ENCODE measurements at regions not wholly inside any gene's neighbourhood (a gene's known extent, or its start where the extent isn't known, plus 50 kb on each side); places are given as distances from the start of the nearest gene placed in this dataset.

DNA sequence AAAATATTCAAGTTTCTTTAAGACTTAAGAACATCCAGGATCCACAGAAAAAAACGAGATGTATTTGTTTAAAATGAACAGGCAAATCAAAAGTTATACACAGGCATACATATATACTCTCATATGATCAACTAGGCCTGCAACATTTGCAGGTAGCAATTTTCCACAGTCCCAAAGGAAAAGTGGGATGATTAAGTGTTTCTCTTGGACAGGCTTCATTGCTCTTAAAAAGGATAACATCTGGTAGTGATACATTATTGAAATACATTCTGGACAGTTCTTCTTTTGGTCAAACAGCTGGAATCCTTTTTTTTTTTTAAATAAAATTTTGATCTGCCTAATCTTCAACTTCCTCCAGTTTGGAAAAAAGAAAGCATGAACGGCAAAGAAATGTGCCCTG, 114.8 kb upstream of the TDRD3 start:
- DNase-seq (ENCODE audit: low read depth), result no peak
- H3K4me3 ChIP-seq (ENCODE audit: low read depth, low read length), result no peak overlapping the region
- TF ChIP-seq, protein P1, sequence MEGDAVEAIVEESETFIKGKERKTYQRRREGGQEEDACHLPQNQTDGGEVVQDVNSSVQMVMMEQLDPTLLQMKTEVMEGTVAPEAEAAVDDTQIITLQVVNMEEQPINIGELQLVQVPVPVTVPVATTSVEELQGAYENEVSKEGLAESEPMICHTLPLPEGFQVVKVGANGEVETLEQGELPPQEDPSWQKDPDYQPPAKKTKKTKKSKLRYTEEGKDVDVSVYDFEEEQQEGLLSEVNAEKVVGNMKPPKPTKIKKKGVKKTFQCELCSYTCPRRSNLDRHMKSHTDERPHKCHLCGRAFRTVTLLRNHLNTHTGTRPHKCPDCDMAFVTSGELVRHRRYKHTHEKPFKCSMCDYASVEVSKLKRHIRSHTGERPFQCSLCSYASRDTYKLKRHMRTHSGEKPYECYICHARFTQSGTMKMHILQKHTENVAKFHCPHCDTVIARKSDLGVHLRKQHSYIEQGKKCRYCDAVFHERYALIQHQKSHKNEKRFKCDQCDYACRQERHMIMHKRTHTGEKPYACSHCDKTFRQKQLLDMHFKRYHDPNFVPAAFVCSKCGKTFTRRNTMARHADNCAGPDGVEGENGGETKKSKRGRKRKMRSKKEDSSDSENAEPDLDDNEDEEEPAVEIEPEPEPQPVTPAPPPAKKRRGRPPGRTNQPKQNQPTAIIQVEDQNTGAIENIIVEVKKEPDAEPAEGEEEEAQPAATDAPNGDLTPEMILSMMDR (IDR thresholded peaks at IDR 0.05; ENCODE audit: control insufficient read depth, extremely low read depth, insufficient read depth), result no peak

DNA sequence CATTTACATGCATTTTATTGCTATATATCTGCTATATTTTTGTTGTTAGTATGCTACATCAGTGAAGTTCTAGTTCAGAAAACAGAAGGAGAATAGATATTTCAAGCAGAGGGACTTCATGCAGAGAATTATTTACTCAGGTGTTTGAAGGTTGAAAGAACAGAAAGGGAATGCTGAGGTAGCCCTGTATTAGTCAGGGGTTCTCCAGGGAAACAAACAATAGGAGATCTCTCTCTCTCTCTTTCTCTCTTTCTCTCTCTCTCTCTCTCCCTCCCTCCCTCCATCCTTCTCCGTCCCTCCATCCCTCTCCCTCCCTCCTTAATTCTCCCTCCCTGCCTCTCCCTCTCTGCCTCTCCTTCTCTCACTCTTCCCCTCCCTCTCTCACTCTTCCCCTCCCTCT, 114.3 kb upstream of the TDRD3 start:
- DNase-seq (ENCODE audit: low read depth), result no peak
- H3K4me3 ChIP-seq (ENCODE audit: low read depth, low read length), result no peak overlapping the region
- TF ChIP-seq, protein P1 (IDR thresholded peaks at IDR 0.05; ENCODE audit: control insufficient read depth, extremely low read depth, insufficient read depth), result no peak

DNA sequence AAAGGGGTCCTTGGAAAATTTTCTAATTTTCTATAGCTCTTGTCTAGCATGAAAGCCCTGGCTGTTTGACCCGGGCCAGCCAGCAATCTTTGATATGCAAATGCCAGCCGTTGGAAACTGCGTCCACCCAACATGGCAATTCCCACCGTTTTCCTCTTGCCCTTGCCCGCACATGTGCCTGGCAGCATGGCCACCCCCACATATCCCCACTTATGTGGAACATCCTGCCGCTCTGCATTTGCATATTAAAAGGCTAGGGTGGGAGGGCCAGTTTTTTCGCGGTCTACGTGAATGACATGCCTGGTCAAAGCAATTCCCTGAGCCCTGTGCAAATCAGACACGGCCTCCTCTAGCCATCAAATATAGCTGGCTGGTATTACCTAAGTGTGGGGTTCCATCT, 110.3 kb upstream of the TDRD3 start:
- H3K4me3 ChIP-seq (ENCODE audit: low read depth, low read length), result no peak overlapping the region
- TF ChIP-seq, protein P1 (IDR thresholded peaks at IDR 0.05; ENCODE audit: control insufficient read depth, extremely low read depth, insufficient read depth), result no peak
- no peak for DNase-seq (ENCODE audit: low read depth)

DNA sequence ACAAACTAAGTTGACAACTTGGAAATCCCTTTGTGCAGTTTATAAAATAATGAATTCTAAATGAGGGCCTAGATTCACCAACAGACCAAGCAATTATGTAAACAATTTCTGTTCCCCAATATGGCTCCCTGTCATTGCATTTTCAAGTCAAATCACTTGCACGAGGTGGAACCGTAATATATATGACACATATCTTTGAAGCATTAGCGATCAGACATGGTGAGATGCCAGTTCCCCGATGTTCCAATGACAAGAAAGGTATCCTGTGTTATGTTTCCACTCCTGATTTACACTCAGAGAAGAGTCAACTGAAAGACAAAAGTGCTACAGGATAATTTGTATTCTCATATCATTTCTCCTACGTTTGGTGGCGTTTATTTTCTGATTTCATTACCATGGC, 108.5 kb upstream of the TDRD3 start:
- DNase-seq (ENCODE audit: low read depth), result no peak
- H3K4me3 ChIP-seq (ENCODE audit: low read depth, low read length), result no peak overlapping the region
- TF ChIP-seq, protein P1 (IDR thresholded peaks at IDR 0.05; ENCODE audit: control insufficient read depth, extremely low read depth, insufficient read depth), result no peak

DNA sequence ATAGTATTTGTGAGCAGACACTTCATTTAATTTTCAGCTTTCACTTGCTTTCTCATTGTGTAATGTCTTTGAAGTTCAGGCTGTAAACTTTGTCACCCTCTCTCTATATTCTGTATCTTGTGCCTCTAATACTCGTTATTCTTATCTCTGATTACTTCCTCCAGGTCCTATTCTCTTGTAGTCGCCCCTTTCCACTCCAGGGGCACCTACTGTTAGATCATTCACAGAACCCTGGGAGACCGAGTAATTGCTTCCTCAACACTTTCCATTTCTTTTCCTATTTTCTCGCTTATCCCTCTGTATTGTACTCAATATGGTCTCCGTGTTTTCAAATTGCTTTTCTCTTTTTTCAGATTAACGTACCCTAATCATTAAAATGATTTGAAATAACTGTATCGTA, 93.9 kb upstream of the TDRD3 start:
- TF ChIP-seq, protein P1 (IDR thresholded peaks at IDR 0.05; ENCODE audit: control insufficient read depth, extremely low read depth, insufficient read depth), result no peak
- H3K4me3 ChIP-seq (ENCODE audit: low read depth, low read length), result no peak overlapping the region
- no peak for DNase-seq (ENCODE audit: low read depth)

DNA sequence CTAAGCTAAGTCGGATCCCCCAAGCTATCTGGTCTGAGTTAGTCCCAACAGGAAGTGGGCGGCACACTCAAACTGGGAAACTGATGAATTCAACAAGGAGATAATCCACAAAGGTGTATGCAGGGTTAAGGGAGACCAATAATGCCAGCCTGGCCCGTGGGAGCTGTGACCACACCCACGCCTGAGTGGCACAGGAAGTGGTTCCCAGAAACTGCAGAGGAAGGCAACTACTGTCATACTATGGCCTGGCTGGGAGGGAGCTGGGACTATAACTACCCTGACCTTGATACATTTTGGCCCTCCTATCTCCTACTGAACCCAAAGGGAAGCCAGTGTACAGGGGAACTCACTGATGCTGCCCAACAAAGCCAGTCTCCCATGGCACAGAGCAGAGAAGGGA, 85.5 kb upstream of the TDRD3 start:
- no peak for DNase-seq (ENCODE audit: low read depth)
- TF ChIP-seq, protein P1 (IDR thresholded peaks at IDR 0.05; ENCODE audit: control insufficient read depth, extremely low read depth, insufficient read depth), result no peak
- no peak overlapping the region for H3K4me3 ChIP-seq (ENCODE audit: low read depth, low read length)

DNA sequence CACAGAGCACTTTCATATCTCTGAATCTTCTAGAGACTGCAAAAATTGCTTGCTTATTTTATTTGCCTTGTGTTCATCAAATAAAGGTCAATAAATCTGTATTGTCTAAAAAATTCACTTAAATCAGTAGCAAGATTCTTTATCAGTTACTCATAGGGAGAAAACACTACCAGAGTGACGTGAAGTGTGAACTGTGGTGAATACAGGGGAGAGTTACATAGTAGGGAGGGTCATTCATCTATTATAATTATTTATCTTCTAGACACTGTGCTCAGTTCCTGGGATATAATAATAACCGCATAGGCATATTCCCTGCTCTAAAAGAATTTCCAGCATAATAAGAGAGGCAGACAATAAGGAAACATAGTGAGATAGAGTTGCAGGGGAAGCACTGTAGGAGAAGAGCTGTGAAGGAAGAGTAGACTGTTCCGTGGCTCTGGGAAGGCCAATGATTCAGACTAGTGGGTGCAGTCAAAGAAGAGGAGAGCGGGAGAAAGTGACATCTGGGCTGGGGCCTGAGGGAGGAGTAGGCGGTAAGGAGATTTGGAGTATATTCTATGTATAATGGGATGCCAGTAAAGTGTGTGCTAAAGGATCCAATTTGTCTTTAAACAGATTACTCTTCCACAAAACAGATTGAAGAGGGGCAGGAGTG, 84.0 kb upstream of the TDRD3 start:
- TF ChIP-seq, protein P1 (IDR thresholded peaks at IDR 0.05; ENCODE audit: control insufficient read depth, extremely low read depth, insufficient read depth), result no peak
- DNase-seq (ENCODE audit: low read depth), result no peak
- no peak overlapping the region for H3K4me3 ChIP-seq (ENCODE audit: low read depth, low read length)

Measured in LNCaP clone FGC (cell line).